HCT116 (cell line): ENCODE measurements at regions not wholly inside any gene's neighbourhood (a gene's known extent, or its start where the extent isn't known, plus 50 kb on each side); places are given as distances from the start of the nearest gene placed in this dataset.
"Not testable (repeated sequence)": the region's sequence is repeated elsewhere in the genome, so short reads cannot be mapped to it uniquely, and the experiment has no call there.

ENCODE experiments used
- ATAC-seq: fragments of 200-7000 bp; cut with Tn5 transposase; 2 replicates; pipeline ENCODE4 v1.9.1; 2020; ENCODE audit warnings: mild to moderate bottlenecking, moderate library complexity
- BruUV-seq: library from RNA; stranded (reverse); fragments of 400-500 nt; replicated peaks from 2 replicates; lab custom pipeline; 2021; lab: Mats Ljungman, UMichigan
- CTCF ChIA-PET: fragments of 300-600 bp; sonication (Branson Sonifier 250); formaldehyde crosslinking; loops from one replicate; lab custom pipeline; 2021; ENCODE audit warnings: antibody characterized with exemption; lab: Charles Lee
- POLR2A ChIA-PET: fragments of 300-600, 350-600 bp; sonication (Branson Sonifier 250); formaldehyde crosslinking; loops from one replicate; lab custom pipeline; 2021; ENCODE audit warnings: antibody characterized with exemption; lab: Charles Lee
- RAD21 ChIA-PET, 2 experiments: fragments of 300-600 bp; sonication (Branson Sonifier 250); formaldehyde crosslinking; loops; one replicate each; lab custom pipeline; 2023; ENCODE audit warnings: low total read pairs in 2 of 2; ENCODE audit not compliant: uncharacterized antibody in 2 of 2, unreplicated experiment in 2 of 2, low non-redundant PET in 1 of 2; lab: Charles Lee
- DNase-seq: peaks from one replicate; pipeline ENCODE4 v3.0.0-alpha.2; 2010; ENCODE audit warnings: low read depth, low spot score
- H2AFZ ChIP-seq: fragments of 200-600 bp; shearing (Covaris generic), sonication (generic); 2 replicates; pipeline ENCODE4 v1.6.1; 2017; ENCODE audit warnings: low read depth, mixed run types, mixed read lengths, antibody characterized with exemption, low read length; ENCODE audit not compliant: poor library complexity, severe bottlenecking
- H3K27ac ChIP-seq: 2 replicates; pipeline ENCODE4 v1.5.1; 2012; ENCODE audit warnings: low read depth, low read length
- H3K27me3 ChIP-seq: fragments of 200-600 bp; sonication (generic); 2 replicates; pipeline ENCODE4 v1.6.1; 2016; ENCODE audit warnings: mixed run types, low read length, mixed read lengths; ENCODE audit not compliant: insufficient read depth
- H3K36me3 ChIP-seq, 2 experiments: fragments of 200-500 bp in 1 of 2; fragments of 200-600 bp in 1 of 2; sonication (Bioruptor generic) in 1 of 2; sonication (generic) in 1 of 2; 2 replicates each; pipeline versions ENCODE4 v1.5.1 to v1.6.1; 2014 to 2016; ENCODE audit warnings: low read length in 2 of 2, inconsistent platforms in 1 of 2, mixed read lengths in 1 of 2, mixed run types in 1 of 2; ENCODE audit not compliant: insufficient read depth in 2 of 2, control insufficient read depth in 1 of 2
- H3K4me1 ChIP-seq, 2 experiments: fragments of 200-600 bp in 1 of 2; sonication (generic) in 1 of 2; 2 replicates each; pipeline versions ENCODE4 v1.5.1 to v1.6.1; 2012 to 2017; ENCODE audit warnings: low read length in 2 of 2, inconsistent platforms in 1 of 2, mild to moderate bottlenecking in 1 of 2, mixed read lengths in 1 of 2, mixed run types in 1 of 2, moderate library complexity in 1 of 2; ENCODE audit not compliant: insufficient read depth in 2 of 2, control insufficient read depth in 1 of 2
- H3K4me2 ChIP-seq: fragments of 200-600 bp; sonication (generic); 2 replicates; pipeline ENCODE4 v1.6.1; 2017; ENCODE audit warnings: mixed run types, low read length, mixed read lengths
- H3K4me3 ChIP-seq, 2 experiments: fragments of 200-600 bp in 1 of 2; sonication (generic) in 1 of 2; replicated peaks in 1 of 2; 2 replicates each; pipeline ENCODE4 v1.5.1; 2011 to 2016; ENCODE audit warnings: low read length in 2 of 2, control low read depth in 1 of 2, low read depth in 1 of 2, mild to moderate bottlenecking in 1 of 2, mixed read lengths in 1 of 2, mixed run types in 1 of 2
- H3K79me2 ChIP-seq: fragments of 200-600 bp; sonication (generic); 2 replicates; pipeline ENCODE4 v1.6.1; 2017; ENCODE audit warnings: mild to moderate bottlenecking, mixed run types, low read length, moderate library complexity, mixed read lengths; ENCODE audit not compliant: insufficient read depth
- H3K9ac ChIP-seq: fragments of 200-600 bp; sonication (generic); 2 replicates; pipeline ENCODE4 v1.6.1; 2016; ENCODE audit warnings: low read length, mixed read lengths
- H3K9me2 ChIP-seq: fragments of 200-600 bp; sonication (generic), shearing (Covaris generic); 2 replicates; pipeline ENCODE4 v1.6.1; 2017; ENCODE audit warnings: mixed run types, mild to moderate bottlenecking, moderate library complexity; ENCODE audit not compliant: insufficient read depth
- H3K9me3 ChIP-seq, 2 experiments: fragments of 200-500 bp in 1 of 2; fragments of 200-600 bp in 1 of 2; sonication (Bioruptor generic) in 1 of 2; sonication (generic) in 1 of 2; 2 replicates each; pipeline ENCODE4 v1.6.1; 2014 to 2017; ENCODE audit warnings: low read length in 2 of 2, mixed read lengths in 2 of 2, inconsistent platforms in 1 of 2, low read depth in 1 of 2, mild to moderate bottlenecking in 1 of 2, mixed run types in 1 of 2, moderate library complexity in 1 of 2; ENCODE audit not compliant: control insufficient read depth in 1 of 2, insufficient read depth in 1 of 2
- H4K20me1 ChIP-seq: fragments of 200-600 bp; sonication (generic), shearing (Covaris generic); 2 replicates; pipeline ENCODE4 v1.6.1; 2017; ENCODE audit warnings: mixed run types, mild to moderate bottlenecking, moderate library complexity; ENCODE audit not compliant: insufficient read depth
- CBX3 ChIP-seq: IDR thresholded peaks from 2 replicates; pipeline ENCODE4 v1.6.1; 2012; ENCODE audit warnings: low read depth
- CEBPB ChIP-seq: IDR thresholded peaks from 2 replicates; pipeline ENCODE4 v1.6.1; 2012; ENCODE audit warnings: low read depth
- EGR1 ChIP-seq: IDR thresholded peaks from 2 replicates; pipeline ENCODE4 v1.6.1; 2012; ENCODE audit warnings: low read depth
- ELF1 ChIP-seq: IDR thresholded peaks from 2 replicates; pipeline ENCODE4 v1.6.1; 2012; ENCODE audit warnings: low read depth, borderline replicate concordance
- EZH2 ChIP-seq: fragments of 200-600 bp; sonication (generic); IDR thresholded peaks from 2 replicates; pipeline ENCODE4 v1.6.1; 2017; ENCODE audit warnings: antibody characterized with exemption, mixed run types
- EZH2phosphoT487 ChIP-seq: fragments of 200-600 bp; IDR thresholded peaks from 2 replicates; pipeline ENCODE4 v1.6.1; 2018; ENCODE audit warnings: antibody characterized with exemption, borderline replicate concordance
- FOSL1 ChIP-seq: IDR thresholded peaks from 2 replicates; pipeline ENCODE4 v1.6.1; 2012; ENCODE audit warnings: low read depth
- POLR2AphosphoS5 ChIP-seq: IDR thresholded peaks from 2 replicates; pipeline ENCODE4 v1.6.1; 2011; ENCODE audit warnings: mild to moderate bottlenecking, low read depth, low read length, moderate library complexity
- RAD21 ChIP-seq: IDR thresholded peaks from 2 replicates; pipeline ENCODE4 v1.6.1; 2012; ENCODE audit warnings: low read depth, mild to moderate bottlenecking
- SP1 ChIP-seq: IDR thresholded peaks from 2 replicates; pipeline ENCODE4 v1.6.1; 2012; ENCODE audit warnings: low read depth
- SRF ChIP-seq: IDR thresholded peaks from 2 replicates; pipeline ENCODE4 v1.6.1; 2012; ENCODE audit warnings: low read depth
- YY1 ChIP-seq: IDR thresholded peaks from 2 replicates; pipeline ENCODE4 v1.6.1; 2011; ENCODE audit warnings: low read length, low read depth, moderate library complexity, mild to moderate bottlenecking; ENCODE audit not compliant: insufficient replicate concordance; ENCODE audit errors: extremely low read depth
- ZFX ChIP-seq: fragments of 450-650 bp; IDR thresholded peaks from 2 replicates; pipeline ENCODE4 v1.6.1; 2017
- intact Hi-C: fragments of 100-400 bp; cut with micrococcal nuclease; formaldehyde crosslinking; loops from 2 replicates; pipeline ENCODE4 v1.10.0; 2022
- TF ChIP-seq, protein P1 (sequence below): IDR thresholded peaks from 2 replicates; pipeline ENCODE4 v1.6.1; 2012; ENCODE audit warnings: low read depth
- TF ChIP-seq, protein P2 (sequence below), 3 experiments: fragments of 200-600 bp in 1 of 3; sonication (generic) in 1 of 3; IDR thresholded peaks in 2 of 3; conservative IDR thresholded peaks in 1 of 3; 2 replicates each; pipeline ENCODE4 v1.5.1; 2012 to 2017; ENCODE audit warnings: low read depth in 2 of 3, low read length in 2 of 3, antibody characterized with exemption in 1 of 3, borderline replicate concordance in 1 of 3, control low read depth in 1 of 3, mild to moderate bottlenecking in 1 of 3, mixed read lengths in 1 of 3, mixed run types in 1 of 3, moderate library complexity in 1 of 3; ENCODE audit not compliant: insufficient read depth in 1 of 3

GRCh38 chr17:33572615-33573014 lies 279.5 kb upstream of the ASIC2 start (continued):
- no peak for TF ChIP-seq SP1
- TF ChIP-seq, protein P1, sequence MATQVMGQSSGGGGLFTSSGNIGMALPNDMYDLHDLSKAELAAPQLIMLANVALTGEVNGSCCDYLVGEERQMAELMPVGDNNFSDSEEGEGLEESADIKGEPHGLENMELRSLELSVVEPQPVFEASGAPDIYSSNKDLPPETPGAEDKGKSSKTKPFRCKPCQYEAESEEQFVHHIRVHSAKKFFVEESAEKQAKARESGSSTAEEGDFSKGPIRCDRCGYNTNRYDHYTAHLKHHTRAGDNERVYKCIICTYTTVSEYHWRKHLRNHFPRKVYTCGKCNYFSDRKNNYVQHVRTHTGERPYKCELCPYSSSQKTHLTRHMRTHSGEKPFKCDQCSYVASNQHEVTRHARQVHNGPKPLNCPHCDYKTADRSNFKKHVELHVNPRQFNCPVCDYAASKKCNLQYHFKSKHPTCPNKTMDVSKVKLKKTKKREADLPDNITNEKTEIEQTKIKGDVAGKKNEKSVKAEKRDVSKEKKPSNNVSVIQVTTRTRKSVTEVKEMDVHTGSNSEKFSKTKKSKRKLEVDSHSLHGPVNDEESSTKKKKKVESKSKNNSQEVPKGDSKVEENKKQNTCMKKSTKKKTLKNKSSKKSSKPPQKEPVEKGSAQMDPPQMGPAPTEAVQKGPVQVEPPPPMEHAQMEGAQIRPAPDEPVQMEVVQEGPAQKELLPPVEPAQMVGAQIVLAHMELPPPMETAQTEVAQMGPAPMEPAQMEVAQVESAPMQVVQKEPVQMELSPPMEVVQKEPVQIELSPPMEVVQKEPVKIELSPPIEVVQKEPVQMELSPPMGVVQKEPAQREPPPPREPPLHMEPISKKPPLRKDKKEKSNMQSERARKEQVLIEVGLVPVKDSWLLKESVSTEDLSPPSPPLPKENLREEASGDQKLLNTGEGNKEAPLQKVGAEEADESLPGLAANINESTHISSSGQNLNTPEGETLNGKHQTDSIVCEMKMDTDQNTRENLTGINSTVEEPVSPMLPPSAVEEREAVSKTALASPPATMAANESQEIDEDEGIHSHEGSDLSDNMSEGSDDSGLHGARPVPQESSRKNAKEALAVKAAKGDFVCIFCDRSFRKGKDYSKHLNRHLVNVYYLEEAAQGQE, result no peak

DNA sequence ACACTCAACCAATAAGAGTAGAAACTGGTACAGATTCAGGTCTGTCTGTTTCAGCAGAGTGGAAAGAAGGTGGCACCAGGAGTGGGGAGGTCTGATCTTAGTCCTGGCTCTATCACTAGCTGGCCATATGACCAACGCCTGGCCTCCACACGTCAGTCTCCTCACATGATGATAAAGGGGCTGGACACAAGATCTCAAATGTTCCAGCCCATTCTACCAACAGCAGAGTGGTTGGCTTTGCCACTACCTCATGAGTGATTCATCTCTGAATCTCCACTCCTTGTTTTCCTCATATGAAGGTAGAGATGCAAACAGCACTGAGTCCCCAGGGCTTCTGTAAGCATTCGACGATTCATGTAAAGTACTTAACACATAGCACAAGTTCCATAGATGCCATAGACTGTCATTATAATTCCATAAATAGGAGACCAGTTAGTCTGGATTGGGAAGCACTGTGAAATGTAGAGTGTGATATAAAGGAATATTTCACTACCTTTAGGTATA lies 281.9 kb upstream of the ASIC2 start:
- peaks cover 0 to 18% of the 10 kb centered on the region in 2 experiments; a peak in 1 of 4 replicates for H3K9me3 ChIP-seq
- no peaks in the 10 kb centered on the region for H3K4me1 ChIP-seq
- ChIA-PET POLR2A (no interaction called here), RAD21 (no interaction called here), CTCF (no interaction called here)
- H4K20me1 ChIP-seq, result no peaks in the 10 kb centered on the region
- no peak overlapping the region for H3K4me3 ChIP-seq
- H2AFZ ChIP-seq, result no peak overlapping the region
- ATAC-seq, result no peak
- TF ChIP-seq ZFX, result no peak
- TF ChIP-seq, protein P2, sequence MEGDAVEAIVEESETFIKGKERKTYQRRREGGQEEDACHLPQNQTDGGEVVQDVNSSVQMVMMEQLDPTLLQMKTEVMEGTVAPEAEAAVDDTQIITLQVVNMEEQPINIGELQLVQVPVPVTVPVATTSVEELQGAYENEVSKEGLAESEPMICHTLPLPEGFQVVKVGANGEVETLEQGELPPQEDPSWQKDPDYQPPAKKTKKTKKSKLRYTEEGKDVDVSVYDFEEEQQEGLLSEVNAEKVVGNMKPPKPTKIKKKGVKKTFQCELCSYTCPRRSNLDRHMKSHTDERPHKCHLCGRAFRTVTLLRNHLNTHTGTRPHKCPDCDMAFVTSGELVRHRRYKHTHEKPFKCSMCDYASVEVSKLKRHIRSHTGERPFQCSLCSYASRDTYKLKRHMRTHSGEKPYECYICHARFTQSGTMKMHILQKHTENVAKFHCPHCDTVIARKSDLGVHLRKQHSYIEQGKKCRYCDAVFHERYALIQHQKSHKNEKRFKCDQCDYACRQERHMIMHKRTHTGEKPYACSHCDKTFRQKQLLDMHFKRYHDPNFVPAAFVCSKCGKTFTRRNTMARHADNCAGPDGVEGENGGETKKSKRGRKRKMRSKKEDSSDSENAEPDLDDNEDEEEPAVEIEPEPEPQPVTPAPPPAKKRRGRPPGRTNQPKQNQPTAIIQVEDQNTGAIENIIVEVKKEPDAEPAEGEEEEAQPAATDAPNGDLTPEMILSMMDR (IDR thresholded peaks at IDR 0.05 in 2 of 3, conservative IDR thresholded peaks at IDR 0.05 in 1 of 3; ENCODE audit: borderline replicate concordance in 1 of 3, insufficient read depth in 1 of 3, low read depth in 2 of 3, low read length in 2 of 3), result no peak
- no peak for TF ChIP-seq ELF1
- TF ChIP-seq POLR2AphosphoS5, result no peak
- no peak for TF ChIP-seq RAD21
- no peak for TF ChIP-seq FOSL1
- no peak for TF ChIP-seq SRF
- no peak for TF ChIP-seq YY1
- TF ChIP-seq CBX3, result no peak
- TF ChIP-seq EZH2phosphoT487, result no peak
- TF ChIP-seq EZH2, result no peak
- TF ChIP-seq CEBPB, result no peak
- TF ChIP-seq EGR1, result no peak
- H3K27me3 ChIP-seq, result no peaks in the 10 kb centered on the region
- no TSS peak for BruUV-seq
- no peak overlapping the region for H3K4me2 ChIP-seq
- no peak overlapping the region for H3K9ac ChIP-seq
- H3K36me3 ChIP-seq, result no peaks in the 10 kb centered on the region
- intact Hi-C loops, result no loop called here
- H3K79me2 ChIP-seq, result no peaks in the 10 kb centered on the region
- no peaks in the 10 kb centered on the region for H3K9me2 ChIP-seq
- H3K27ac ChIP-seq, result no peak overlapping the region
- DNase-seq, result no peak

DNA sequence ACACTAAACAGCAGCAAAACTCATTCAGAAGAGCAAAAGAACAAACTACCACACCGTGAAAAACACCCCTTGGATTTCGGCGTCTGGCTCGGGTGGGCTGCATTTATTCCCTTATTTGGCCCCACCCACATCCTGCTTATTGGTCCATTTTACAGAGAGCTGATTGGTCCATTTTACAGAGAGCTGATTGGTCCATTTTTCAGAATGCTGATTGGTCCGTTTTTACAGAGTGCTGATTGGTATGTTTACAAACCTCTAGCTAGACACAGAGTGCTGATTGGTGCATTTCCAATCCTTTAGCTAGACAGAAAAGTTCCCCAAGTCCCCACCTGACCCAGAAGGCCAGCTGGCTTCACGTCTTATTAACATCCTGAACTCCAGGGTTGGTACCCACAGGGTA lies 286.6 kb upstream of the ASIC2 start:
- CTCF ChIA-PET, H3K4me2 ChIP-seq, H3K36me3 ChIP-seq, DNase-seq, H2AFZ ChIP-seq, H3K27ac ChIP-seq, RAD21 ChIA-PET, BruUV-seq, H3K27me3 ChIP-seq, H3K4me3 ChIP-seq, ATAC-seq, H3K9ac ChIP-seq, H3K79me2 ChIP-seq, H3K4me1 ChIP-seq, intact Hi-C loops, POLR2A ChIA-PET, H4K20me1 ChIP-seq, H3K9me2 ChIP-seq: not testable (repeated sequence)
- H3K9me3 ChIP-seq, result peaks cover 0 to 18% of the 10 kb centered on the region in 2 experiments; a peak in 1 of 4 replicates
